HCT116 (cell line): ENCODE measurements at regions not wholly inside any gene's neighbourhood (a gene's known extent, or its start where the extent isn't known, plus 50 kb on each side); places are given as distances from the start of the nearest gene placed in this dataset.

Experiments used
- ATAC-seq: fragments of 200-7000 bp; cut with Tn5 transposase; 2 replicates; pipeline ENCODE4 v1.9.1; 2020; ENCODE audit warnings: mild to moderate bottlenecking, moderate library complexity
- BruUV-seq: library from RNA; stranded (reverse); fragments of 400-500 nt; replicated peaks from 2 replicates; lab custom pipeline; 2021; lab: Mats Ljungman, UMichigan
- CTCF ChIA-PET: fragments of 300-600 bp; sonication (Branson Sonifier 250); formaldehyde crosslinking; loops from one replicate; lab custom pipeline; 2021; ENCODE audit warnings: antibody characterized with exemption; lab: Charles Lee
- POLR2A ChIA-PET: fragments of 300-600, 350-600 bp; sonication (Branson Sonifier 250); formaldehyde crosslinking; loops from one replicate; lab custom pipeline; 2021; ENCODE audit warnings: antibody characterized with exemption; lab: Charles Lee
- RAD21 ChIA-PET, 2 experiments: fragments of 300-600 bp; sonication (Branson Sonifier 250); formaldehyde crosslinking; loops; one replicate each; lab custom pipeline; 2023; ENCODE audit warnings: low total read pairs in 2 of 2; ENCODE audit not compliant: uncharacterized antibody in 2 of 2, unreplicated experiment in 2 of 2, low non-redundant PET in 1 of 2; lab: Charles Lee
- DNase-seq: peaks from one replicate; pipeline ENCODE4 v3.0.0-alpha.2; 2010; ENCODE audit warnings: low read depth, low spot score
- H2AFZ ChIP-seq: fragments of 200-600 bp; shearing (Covaris generic), sonication (generic); 2 replicates; pipeline ENCODE4 v1.6.1; 2017; ENCODE audit warnings: low read depth, mixed run types, mixed read lengths, antibody characterized with exemption, low read length; ENCODE audit not compliant: poor library complexity, severe bottlenecking
- H3K27ac ChIP-seq: 2 replicates; pipeline ENCODE4 v1.5.1; 2012; ENCODE audit warnings: low read depth, low read length
- H3K27me3 ChIP-seq: fragments of 200-600 bp; sonication (generic); 2 replicates; pipeline ENCODE4 v1.6.1; 2016; ENCODE audit warnings: mixed run types, low read length, mixed read lengths; ENCODE audit not compliant: insufficient read depth
- H3K36me3 ChIP-seq, 2 experiments: fragments of 200-500 bp in 1 of 2; fragments of 200-600 bp in 1 of 2; sonication (Bioruptor generic) in 1 of 2; sonication (generic) in 1 of 2; 2 replicates each; pipeline versions ENCODE4 v1.5.1 to v1.6.1; 2014 to 2016; ENCODE audit warnings: low read length in 2 of 2, inconsistent platforms in 1 of 2, mixed read lengths in 1 of 2, mixed run types in 1 of 2; ENCODE audit not compliant: insufficient read depth in 2 of 2, control insufficient read depth in 1 of 2
- H3K4me1 ChIP-seq, 2 experiments: fragments of 200-600 bp in 1 of 2; sonication (generic) in 1 of 2; 2 replicates each; pipeline versions ENCODE4 v1.5.1 to v1.6.1; 2012 to 2017; ENCODE audit warnings: low read length in 2 of 2, inconsistent platforms in 1 of 2, mild to moderate bottlenecking in 1 of 2, mixed read lengths in 1 of 2, mixed run types in 1 of 2, moderate library complexity in 1 of 2; ENCODE audit not compliant: insufficient read depth in 2 of 2, control insufficient read depth in 1 of 2
- H3K4me2 ChIP-seq: fragments of 200-600 bp; sonication (generic); 2 replicates; pipeline ENCODE4 v1.6.1; 2017; ENCODE audit warnings: mixed run types, low read length, mixed read lengths
- H3K4me3 ChIP-seq, 2 experiments: fragments of 200-600 bp in 1 of 2; sonication (generic) in 1 of 2; replicated peaks in 1 of 2; 2 replicates each; pipeline ENCODE4 v1.5.1; 2011 to 2016; ENCODE audit warnings: low read length in 2 of 2, control low read depth in 1 of 2, low read depth in 1 of 2, mild to moderate bottlenecking in 1 of 2, mixed read lengths in 1 of 2, mixed run types in 1 of 2
- H3K79me2 ChIP-seq: fragments of 200-600 bp; sonication (generic); 2 replicates; pipeline ENCODE4 v1.6.1; 2017; ENCODE audit warnings: mild to moderate bottlenecking, mixed run types, low read length, moderate library complexity, mixed read lengths; ENCODE audit not compliant: insufficient read depth
- H3K9ac ChIP-seq: fragments of 200-600 bp; sonication (generic); 2 replicates; pipeline ENCODE4 v1.6.1; 2016; ENCODE audit warnings: low read length, mixed read lengths
- H3K9me2 ChIP-seq: fragments of 200-600 bp; sonication (generic), shearing (Covaris generic); 2 replicates; pipeline ENCODE4 v1.6.1; 2017; ENCODE audit warnings: mixed run types, mild to moderate bottlenecking, moderate library complexity; ENCODE audit not compliant: insufficient read depth
- H3K9me3 ChIP-seq, 2 experiments: fragments of 200-500 bp in 1 of 2; fragments of 200-600 bp in 1 of 2; sonication (Bioruptor generic) in 1 of 2; sonication (generic) in 1 of 2; 2 replicates each; pipeline ENCODE4 v1.6.1; 2014 to 2017; ENCODE audit warnings: low read length in 2 of 2, mixed read lengths in 2 of 2, inconsistent platforms in 1 of 2, low read depth in 1 of 2, mild to moderate bottlenecking in 1 of 2, mixed run types in 1 of 2, moderate library complexity in 1 of 2; ENCODE audit not compliant: control insufficient read depth in 1 of 2, insufficient read depth in 1 of 2
- H4K20me1 ChIP-seq: fragments of 200-600 bp; sonication (generic), shearing (Covaris generic); 2 replicates; pipeline ENCODE4 v1.6.1; 2017; ENCODE audit warnings: mixed run types, mild to moderate bottlenecking, moderate library complexity; ENCODE audit not compliant: insufficient read depth
- EGR1 ChIP-seq: IDR thresholded peaks from 2 replicates; pipeline ENCODE4 v1.6.1; 2012; ENCODE audit warnings: low read depth
- ELF1 ChIP-seq: IDR thresholded peaks from 2 replicates; pipeline ENCODE4 v1.6.1; 2012; ENCODE audit warnings: low read depth, borderline replicate concordance
- JUND ChIP-seq: IDR thresholded peaks from 2 replicates; pipeline ENCODE4 v1.6.1; 2012
- POLR2AphosphoS5 ChIP-seq: IDR thresholded peaks from 2 replicates; pipeline ENCODE4 v1.6.1; 2011; ENCODE audit warnings: mild to moderate bottlenecking, low read depth, low read length, moderate library complexity
- RAD21 ChIP-seq: IDR thresholded peaks from 2 replicates; pipeline ENCODE4 v1.6.1; 2012; ENCODE audit warnings: low read depth, mild to moderate bottlenecking
- REST ChIP-seq: IDR thresholded peaks from 2 replicates; pipeline ENCODE4 v1.6.1; 2012; ENCODE audit warnings: low read depth
- SIN3A ChIP-seq: IDR thresholded peaks from 2 replicates; pipeline ENCODE4 v1.6.1; 2012; ENCODE audit warnings: low read depth
- SP1 ChIP-seq: IDR thresholded peaks from 2 replicates; pipeline ENCODE4 v1.6.1; 2012; ENCODE audit warnings: low read depth
- SRF ChIP-seq: IDR thresholded peaks from 2 replicates; pipeline ENCODE4 v1.6.1; 2012; ENCODE audit warnings: low read depth
- TCF7L2 ChIP-seq: IDR thresholded peaks from 2 replicates; pipeline ENCODE4 v1.7.0; 2011; ENCODE audit warnings: borderline replicate concordance, inconsistent platforms; ENCODE audit not compliant: insufficient read depth, insufficient read length; ENCODE audit errors: extremely low read depth
- ZBTB33 ChIP-seq: IDR thresholded peaks from 2 replicates; pipeline ENCODE4 v1.6.1; 2011; ENCODE audit warnings: mild to moderate bottlenecking, low read length, moderate library complexity; ENCODE audit not compliant: insufficient replicate concordance; ENCODE audit errors: extremely low read depth
- ZFX ChIP-seq: fragments of 450-650 bp; IDR thresholded peaks from 2 replicates; pipeline ENCODE4 v1.6.1; 2017
- intact Hi-C: fragments of 100-400 bp; cut with micrococcal nuclease; formaldehyde crosslinking; loops from 2 replicates; pipeline ENCODE4 v1.10.0; 2022

GRCh38 chr6:92433911-92434310 is 985.4 kb downstream of the EPHA7 start:
- Histone ChIP-seq H3K9me2 (no peaks in the 10 kb centered on the region), H2AFZ (no peak overlapping the region), H3K27ac (no peak overlapping the region), H3K9ac (no peak overlapping the region), H4K20me1 (no peaks in the 10 kb centered on the region), H3K4me3 (no peak overlapping the region), H3K4me1 (no peaks in the 10 kb centered on the region), H3K4me2 (no peak overlapping the region), H3K27me3 (no peaks in the 10 kb centered on the region), H3K79me2 (no peaks in the 10 kb centered on the region), H3K9me3 (peaks cover 3 to 7% of the 10 kb centered on the region in 2 experiments; a peak in 1 of 4 replicates), H3K36me3 (no peaks in the 10 kb centered on the region)
- intact Hi-C loops: no loop called here
- BruUV-seq: no TSS peak
- ATAC-seq (no peak), DNase-seq (no peak)
- POLR2A ChIA-PET: no interaction called here
- CTCF ChIA-PET: no interaction called here
- RAD21 ChIA-PET: no interaction called here
- TF ChIP-seq ELF1: no peak
- no peak for TF ChIP-seq REST
- TF ChIP-seq SIN3A: no peak
- no peak for TF ChIP-seq SRF
- TF ChIP-seq POLR2AphosphoS5: no peak
- no peak for TF ChIP-seq TCF7L2
- no peak for TF ChIP-seq ZBTB33
- no peak for TF ChIP-seq EGR1
- TF ChIP-seq JUND: no peak
- TF ChIP-seq ZFX: no peak
- no peak for TF ChIP-seq SP1
- no peak for TF ChIP-seq RAD21
